ENCODE measurements at regions not wholly inside any gene's neighbourhood (a gene's known extent, or its start where the extent isn't known, plus 50 kb on each side); places are given as distances from the start of the nearest gene placed in this dataset.
"Not testable (repeated sequence)": the region's sequence is repeated elsewhere in the genome, so short reads cannot be mapped to it uniquely, and the experiment has no call there.

- no peak for DNase-seq (ENCODE audit: low read depth in 2 of 2)
Measured at GRCh38 chr1:90864681-90865080, 147.6 kb upstream of the BARHL2 start.

GRCh38 chr1:90862782-90863181, 145.7 kb upstream of the BARHL2 start:
- no peak for DNase-seq (ENCODE audit: low read depth in 2 of 2)

- not testable (repeated sequence) for DNase-seq (ENCODE audit: low read depth in 2 of 2)
Measured at GRCh38 chr1:90861421-90861820, 144.3 kb upstream of the BARHL2 start.

- DNase-seq (ENCODE audit: low read depth in 2 of 2), result no peak
Measured at GRCh38 chr1:90856463-90857007, 139.4 kb upstream of the BARHL2 start.

- no peak for DNase-seq (ENCODE audit: low read depth in 2 of 2)
Measured at GRCh38 chr1:90854397-90854924, 137.4 kb upstream of the BARHL2 start.

- DNase-seq (ENCODE audit: low read depth in 2 of 2), result no peak
Measured at GRCh38 chr1:90851711-90852050, 134.6 kb upstream of the BARHL2 start.

- DNase-seq (ENCODE audit: low read depth in 2 of 2), result peak; percentile 43 to 52
Measured at GRCh38 chr1:90850898-90851710, 134.0 kb upstream of the BARHL2 start.

- DNase-seq (ENCODE audit: low read depth in 2 of 2), result no peak
Measured at GRCh38 chr1:90850181-90850897, 133.2 kb upstream of the BARHL2 start.

GRCh38 chr1:90841473-90841872, 124.4 kb upstream of the BARHL2 start:
- no peak for DNase-seq (ENCODE audit: low read depth in 2 of 2)

- no peak for DNase-seq (ENCODE audit: low read depth in 2 of 2)
Measured at GRCh38 chr1:90840352-90840751, 123.2 kb upstream of the BARHL2 start.

GRCh38 chr1:90839323-90839722, 122.2 kb upstream of the BARHL2 start:
- no peak for DNase-seq (ENCODE audit: low read depth in 2 of 2)

- DNase-seq (ENCODE audit: low read depth in 2 of 2), result no peak
Measured at GRCh38 chr1:90838720-90839119, 121.6 kb upstream of the BARHL2 start.

GRCh38 chr1:90837420-90837819, 120.3 kb upstream of the BARHL2 start:
- DNase-seq (ENCODE audit: low read depth in 2 of 2), result no peak

GRCh38 chr1:90836345-90836679, 119.2 kb upstream of the BARHL2 start:
- DNase-seq (ENCODE audit: low read depth in 2 of 2), result no peak

GRCh38 chr1:90835661-90836344, 118.7 kb upstream of the BARHL2 start:
- no peak for DNase-seq (ENCODE audit: low read depth in 2 of 2)

- no peak for DNase-seq (ENCODE audit: low read depth in 2 of 2)
Measured at GRCh38 chr1:90834886-90835660, 118.0 kb upstream of the BARHL2 start.

GRCh38 chr1:90834354-90834885, 117.3 kb upstream of the BARHL2 start:
- no peak for DNase-seq (ENCODE audit: low read depth in 2 of 2)

- no peak for DNase-seq (ENCODE audit: low read depth in 2 of 2)
Measured at GRCh38 chr1:90833466-90834110, 116.5 kb upstream of the BARHL2 start.

GRCh38 chr1:90831910-90832309, 114.8 kb upstream of the BARHL2 start:
- no peak for DNase-seq (ENCODE audit: low read depth in 2 of 2)

- DNase-seq (ENCODE audit: low read depth in 2 of 2), result no peak
Measured at GRCh38 chr1:90826834-90827233, 109.7 kb upstream of the BARHL2 start.

GRCh38 chr1:90826024-90826423, 108.9 kb upstream of the BARHL2 start:
- DNase-seq (ENCODE audit: low read depth in 2 of 2), result no peak
